GM12878 (cell line): ENCODE measurements at regions not wholly inside any gene's neighbourhood (a gene's known extent, or its start where the extent isn't known, plus 50 kb on each side); places are given as distances from the start of the nearest gene placed in this dataset.

Experiments used
- ATAC-seq: fragments of 200-7000 bp; cut with Tn5 transposase; 3 replicates; pipeline ENCODE4 v1.9.1; 2020; ENCODE audit warnings: mild to moderate bottlenecking, moderate library complexity
- BruUV-seq: library from RNA; stranded (reverse); fragments of 400-500 nt; replicated peaks from 2 replicates; lab custom pipeline; 2021; lab: Mats Ljungman, UMichigan
- CTCF ChIA-PET: fragments of 300-600 bp; sonication (Branson Sonifier 250); formaldehyde crosslinking; extraction: SDS; loops from one replicate; lab custom pipeline; 2021; ENCODE audit warnings: inconsistent platforms; lab: Yijun Ruan, JAX
- POLR2A ChIA-PET: fragments of 350-600 bp; formaldehyde crosslinking; extraction: SDS; loops from one replicate; lab custom pipeline; 2021; ENCODE audit warnings: inconsistent platforms; lab: Charles Lee
- RAD21 ChIA-PET: fragments of 300-600 bp; sonication (Branson Sonifier 250); formaldehyde crosslinking; loops from one replicate; lab custom pipeline; 2023; ENCODE audit warnings: antibody characterized with exemption; ENCODE audit not compliant: unreplicated experiment; lab: Charles Lee
- SMC1A ChIA-PET: fragments of 300-600 bp; sonication (Branson Sonifier 250); formaldehyde crosslinking; loops from one replicate; lab custom pipeline; 2023; ENCODE audit not compliant: unreplicated experiment, uncharacterized antibody; lab: Charles Lee
- DNase-seq: peaks from one replicate; pipeline ENCODE4 v3.0.0-alpha.2; 2011; ENCODE audit warnings: low read depth, low spot score
- FAIRE-seq: peaks from 3 replicates; lab custom pipeline; 2011; peaks lifted over from hg19 to GRCh38; lab: Jason Lieb, UNC
- H2AFZ ChIP-seq: 2 replicates; pipeline ENCODE4 v1.6.0; 2011; ENCODE audit warnings: low read depth, low read length, control low read depth; ENCODE audit not compliant: control insufficient read depth
- H3K27ac ChIP-seq: 2 replicates; pipeline ENCODE4 v1.5.1; 2011; ENCODE audit warnings: control low read depth; ENCODE audit not compliant: control insufficient read depth, insufficient read depth
- H3K27me3 ChIP-seq, 2 experiments: replicated peaks in 1 of 2; 2 replicates each; pipeline versions ENCODE4 v1.6.0 to v1.6.1; 2011; ENCODE audit warnings: low read length in 1 of 2; ENCODE audit not compliant: control insufficient read depth in 2 of 2, insufficient read depth in 2 of 2
- H3K36me3 ChIP-seq, 2 experiments: 2 replicates each; pipeline ENCODE4 v1.5.1; 2011; ENCODE audit warnings: low read length in 1 of 2; ENCODE audit not compliant: control insufficient read depth in 2 of 2, insufficient read depth in 2 of 2
- H3K4me1 ChIP-seq: 2 replicates; pipeline ENCODE4 v1.6.1; 2011; ENCODE audit warnings: mild to moderate bottlenecking, low read length, moderate library complexity, mixed read lengths; ENCODE audit not compliant: control insufficient read depth, insufficient read depth
- H3K4me2 ChIP-seq: 2 replicates; pipeline ENCODE4 v1.6.0; 2011; ENCODE audit warnings: control low read depth; ENCODE audit not compliant: control insufficient read depth, insufficient read depth
- H3K4me3 ChIP-seq: fragments of 200-600 bp; sonication (generic); 2 replicates; pipeline ENCODE4 v1.5.1; 2016
- H3K79me2 ChIP-seq: 2 replicates; pipeline ENCODE4 v1.6.0; 2011; ENCODE audit warnings: low read length; ENCODE audit not compliant: control insufficient read depth, insufficient read depth
- H3K9ac ChIP-seq: 2 replicates; pipeline ENCODE4 v1.8.0; 2011; ENCODE audit warnings: low read length, control low read depth, mixed read lengths; ENCODE audit not compliant: control insufficient read depth, insufficient read depth
- H3K9me3 ChIP-seq: replicated peaks from 3 replicates; pipeline ENCODE4 v1.5.1; 2011; ENCODE audit warnings: mild to moderate bottlenecking, low read length; ENCODE audit not compliant: control insufficient read depth, insufficient read depth
- H4K20me1 ChIP-seq: 2 replicates; pipeline ENCODE4 v1.6.0; 2011; ENCODE audit not compliant: control insufficient read depth, insufficient read depth
- BHLHE40 ChIP-seq, 2 experiments: fragments of 450-650 bp in 1 of 2; IDR thresholded peaks; 2 replicates each; pipeline ENCODE4 v1.6.1; 2011 to 2017; ENCODE audit warnings: low read depth in 2 of 2, borderline replicate concordance in 1 of 2, improper control_type of control experiment in 1 of 2, low read length in 1 of 2, mild to moderate bottlenecking in 1 of 2
- POU2F2 ChIP-seq: IDR thresholded peaks from 3 replicates; pipeline ENCODE4 v1.6.1; 2011; ENCODE audit warnings: low read depth, mild to moderate bottlenecking, low read length, borderline replicate concordance
- SMC3 ChIP-seq: IDR thresholded peaks from 2 replicates; pipeline ENCODE4 v1.6.1; 2011; ENCODE audit warnings: low read length, improper control_type of control experiment, borderline replicate concordance
- YY1 ChIP-seq: IDR thresholded peaks from 2 replicates; pipeline ENCODE4 v1.6.1; 2011; ENCODE audit warnings: low read depth, mild to moderate bottlenecking, low read length
- ZNF217 ChIP-seq: fragments of 450-650 bp; IDR thresholded peaks from 2 replicates; pipeline ENCODE4 v1.6.1; 2017; ENCODE audit warnings: antibody characterized with exemption, mild to moderate bottlenecking
- ZNF274 ChIP-seq: IDR thresholded peaks from one replicate; pipeline ENCODE4 v1.8.0; 2011; ENCODE audit not compliant: insufficient read length, insufficient read depth
- WGBS: methylation state at CpG from one replicate; pipeline ENCODE4 v1.1.6; 2016; ENCODE audit warnings: low lambda C conversion rate; ENCODE audit not compliant: insufficient replicate concordance, insufficient coverage; ENCODE audit errors: missing lambda C conversion rate; 5-methylcytosine and 5-hydroxymethylcytosine counted together
- in situ Hi-C: fragments of 300-500 bp; cut with MboI; formaldehyde crosslinking; loops from 9 replicates; pipeline ENCODE4 v1.14.3; 2018; ENCODE audit warnings: mixed read lengths
- intact Hi-C: fragments of 100-400 bp; cut with micrococcal nuclease; formaldehyde crosslinking; loops from one replicate; pipeline ENCODE4 v1.14.2; 2022; ENCODE audit not compliant: unreplicated experiment
- TF ChIP-seq, protein P1 (sequence below): fragments of 450-650 bp; IDR thresholded peaks from 2 replicates; pipeline ENCODE4 v1.6.1; 2018; ENCODE audit warnings: mild to moderate bottlenecking, low read depth, moderate library complexity; ENCODE audit not compliant: partially characterized antibody

DNA sequence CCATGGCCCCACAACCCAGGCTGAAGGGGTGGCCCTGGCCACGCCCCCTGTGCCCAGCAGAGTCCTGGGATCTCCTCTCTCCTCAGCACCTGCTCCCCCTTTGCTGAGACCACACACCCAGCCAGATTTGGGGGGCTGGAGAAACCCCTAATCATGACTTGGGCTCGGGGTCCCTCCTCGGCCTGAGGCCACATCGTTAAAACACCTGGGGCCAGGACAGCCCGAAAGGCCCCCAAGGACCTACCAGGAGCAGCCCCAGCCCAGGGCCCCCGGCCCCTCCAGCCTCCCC, 116.7 kb downstream of the FAM53A start:
- no peak overlapping the region for H2AFZ ChIP-seq
- SMC1A ChIA-PET, result no interaction called here
- no peaks in the 10 kb centered on the region for H3K27me3 ChIP-seq
- DNase-seq (no peak), ATAC-seq (no peak), FAIRE-seq (no peak)
- RAD21 ChIA-PET, result no interaction called here
- no peaks in the 10 kb centered on the region for H3K9me3 ChIP-seq
- H3K36me3 ChIP-seq, result no peaks in the 10 kb centered on the region
- H3K27ac ChIP-seq, result no peak overlapping the region
- WGBS, result 30% methylated on average over 5 of the region's 6 CpGs
- no peaks in the 10 kb centered on the region for H3K79me2 ChIP-seq
- CTCF ChIA-PET, result no interaction called here
- H3K4me1 ChIP-seq, result no peaks in the 10 kb centered on the region
- H3K4me3 ChIP-seq, result no peak overlapping the region
- intact Hi-C loops (no loop called here), in situ Hi-C loops (no loop called here)
- TF ChIP-seq YY1 (no peak), ZNF274 (no peak), BHLHE40 (IDR thresholded peaks at IDR 0.05; ENCODE audit: borderline replicate concordance in 1 of 2, low read depth in 2 of 2, low read length in 1 of 2) (no peak), POU2F2 (no peak), ZNF217 (no peak), SMC3 (no peak)
- TF ChIP-seq, protein P1, sequence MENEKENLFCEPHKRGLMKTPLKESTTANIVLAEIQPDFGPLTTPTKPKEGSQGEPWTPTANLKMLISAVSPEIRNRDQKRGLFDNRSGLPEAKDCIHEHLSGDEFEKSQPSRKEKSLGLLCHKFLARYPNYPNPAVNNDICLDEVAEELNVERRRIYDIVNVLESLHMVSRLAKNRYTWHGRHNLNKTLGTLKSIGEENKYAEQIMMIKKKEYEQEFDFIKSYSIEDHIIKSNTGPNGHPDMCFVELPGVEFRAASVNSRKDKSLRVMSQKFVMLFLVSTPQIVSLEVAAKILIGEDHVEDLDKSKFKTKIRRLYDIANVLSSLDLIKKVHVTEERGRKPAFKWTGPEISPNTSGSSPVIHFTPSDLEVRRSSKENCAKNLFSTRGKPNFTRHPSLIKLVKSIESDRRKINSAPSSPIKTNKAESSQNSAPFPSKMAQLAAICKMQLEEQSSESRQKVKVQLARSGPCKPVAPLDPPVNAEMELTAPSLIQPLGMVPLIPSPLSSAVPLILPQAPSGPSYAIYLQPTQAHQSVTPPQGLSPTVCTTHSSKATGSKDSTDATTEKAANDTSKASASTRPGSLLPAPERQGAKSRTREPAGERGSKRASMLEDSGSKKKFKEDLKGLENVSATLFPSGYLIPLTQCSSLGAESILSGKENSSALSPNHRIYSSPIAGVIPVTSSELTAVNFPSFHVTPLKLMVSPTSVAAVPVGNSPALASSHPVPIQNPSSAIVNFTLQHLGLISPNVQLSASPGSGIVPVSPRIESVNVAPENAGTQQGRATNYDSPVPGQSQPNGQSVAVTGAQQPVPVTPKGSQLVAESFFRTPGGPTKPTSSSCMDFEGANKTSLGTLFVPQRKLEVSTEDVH, result no peak
- BruUV-seq, result no TSS peak
- no peaks in the 10 kb centered on the region for H4K20me1 ChIP-seq
- H3K9ac ChIP-seq, result no peak overlapping the region
- no peak overlapping the region for H3K4me2 ChIP-seq
- POLR2A ChIA-PET, result no interaction called here
